GM12878 (cell line): ENCODE measurements at regions not wholly inside any gene's neighbourhood (a gene's known extent, or its start where the extent isn't known, plus 50 kb on each side); places are given as distances from the start of the nearest gene placed in this dataset.

Experiments used
- ATAC-seq: fragments of 200-7000 bp; cut with Tn5 transposase; 3 replicates; pipeline ENCODE4 v1.9.1; 2020; ENCODE audit warnings: mild to moderate bottlenecking, moderate library complexity
- BruUV-seq: library from RNA; stranded (reverse); fragments of 400-500 nt; replicated peaks from 2 replicates; lab custom pipeline; 2021; lab: Mats Ljungman, UMichigan
- CTCF ChIA-PET: fragments of 300-600 bp; sonication (Branson Sonifier 250); formaldehyde crosslinking; extraction: SDS; loops from one replicate; lab custom pipeline; 2021; ENCODE audit warnings: inconsistent platforms; lab: Yijun Ruan, JAX
- POLR2A ChIA-PET: fragments of 350-600 bp; formaldehyde crosslinking; extraction: SDS; loops from one replicate; lab custom pipeline; 2021; ENCODE audit warnings: inconsistent platforms; lab: Charles Lee
- RAD21 ChIA-PET: fragments of 300-600 bp; sonication (Branson Sonifier 250); formaldehyde crosslinking; loops from one replicate; lab custom pipeline; 2023; ENCODE audit warnings: antibody characterized with exemption; ENCODE audit not compliant: unreplicated experiment; lab: Charles Lee
- SMC1A ChIA-PET: fragments of 300-600 bp; sonication (Branson Sonifier 250); formaldehyde crosslinking; loops from one replicate; lab custom pipeline; 2023; ENCODE audit not compliant: unreplicated experiment, uncharacterized antibody; lab: Charles Lee
- DNase-seq: peaks from one replicate; pipeline ENCODE4 v3.0.0-alpha.2; 2011; ENCODE audit warnings: low read depth, low spot score
- FAIRE-seq: peaks from 3 replicates; lab custom pipeline; 2011; peaks lifted over from hg19 to GRCh38; lab: Jason Lieb, UNC
- H2AFZ ChIP-seq: 2 replicates; pipeline ENCODE4 v1.6.0; 2011; ENCODE audit warnings: low read depth, low read length, control low read depth; ENCODE audit not compliant: control insufficient read depth
- H3K27ac ChIP-seq: 2 replicates; pipeline ENCODE4 v1.5.1; 2011; ENCODE audit warnings: control low read depth; ENCODE audit not compliant: control insufficient read depth, insufficient read depth
- H3K27me3 ChIP-seq, 2 experiments: replicated peaks in 1 of 2; 2 replicates each; pipeline versions ENCODE4 v1.6.0 to v1.6.1; 2011; ENCODE audit warnings: low read length in 1 of 2; ENCODE audit not compliant: control insufficient read depth in 2 of 2, insufficient read depth in 2 of 2
- H3K36me3 ChIP-seq, 2 experiments: 2 replicates each; pipeline ENCODE4 v1.5.1; 2011; ENCODE audit warnings: low read length in 1 of 2; ENCODE audit not compliant: control insufficient read depth in 2 of 2, insufficient read depth in 2 of 2
- H3K4me1 ChIP-seq: 2 replicates; pipeline ENCODE4 v1.6.1; 2011; ENCODE audit warnings: mild to moderate bottlenecking, low read length, moderate library complexity, mixed read lengths; ENCODE audit not compliant: control insufficient read depth, insufficient read depth
- H3K4me2 ChIP-seq: 2 replicates; pipeline ENCODE4 v1.6.0; 2011; ENCODE audit warnings: control low read depth; ENCODE audit not compliant: control insufficient read depth, insufficient read depth
- H3K4me3 ChIP-seq: fragments of 200-600 bp; sonication (generic); 2 replicates; pipeline ENCODE4 v1.5.1; 2016
- H3K79me2 ChIP-seq: 2 replicates; pipeline ENCODE4 v1.6.0; 2011; ENCODE audit warnings: low read length; ENCODE audit not compliant: control insufficient read depth, insufficient read depth
- H3K9ac ChIP-seq: 2 replicates; pipeline ENCODE4 v1.8.0; 2011; ENCODE audit warnings: low read length, control low read depth, mixed read lengths; ENCODE audit not compliant: control insufficient read depth, insufficient read depth
- H3K9me3 ChIP-seq: replicated peaks from 3 replicates; pipeline ENCODE4 v1.5.1; 2011; ENCODE audit warnings: mild to moderate bottlenecking, low read length; ENCODE audit not compliant: control insufficient read depth, insufficient read depth
- H4K20me1 ChIP-seq: 2 replicates; pipeline ENCODE4 v1.6.0; 2011; ENCODE audit not compliant: control insufficient read depth, insufficient read depth
- CREB1 ChIP-seq: IDR thresholded peaks from 2 replicates; pipeline ENCODE4 v1.6.1; 2012; ENCODE audit warnings: low read depth, mild to moderate bottlenecking, inconsistent platforms
- NBN ChIP-seq: fragments of 450-650 bp; IDR thresholded peaks from 2 replicates; pipeline ENCODE4 v1.6.1; 2016
- PRDM15 ChIP-seq: fragments of 450-650 bp; formaldehyde crosslinking; IDR thresholded peaks from 2 replicates; pipeline ENCODE4 v1.4.0; 2020; ENCODE audit warnings: mild to moderate bottlenecking, moderate library complexity
- SP1 ChIP-seq: IDR thresholded peaks from one replicate; pipeline ENCODE4 v1.6.1; 2011; ENCODE audit warnings: low read depth, low read length
- SRF ChIP-seq, 2 experiments: IDR thresholded peaks; 2 replicates each; pipeline ENCODE4 v1.6.1; 2011; ENCODE audit warnings: low read depth in 2 of 2, low read length in 2 of 2, mild to moderate bottlenecking in 1 of 2, moderate library complexity in 1 of 2
- ZBTB40 ChIP-seq: fragments of 450-650 bp; IDR thresholded peaks from 2 replicates; pipeline ENCODE4 v1.6.1; 2016; ENCODE audit warnings: mild to moderate bottlenecking, moderate library complexity, borderline replicate concordance
- ZNF687 ChIP-seq: fragments of 450-650 bp; IDR thresholded peaks from 2 replicates; pipeline ENCODE4 v1.6.1; 2017; ENCODE audit warnings: mild to moderate bottlenecking, moderate library complexity
- WGBS: methylation state at CpG from one replicate; pipeline ENCODE4 v1.1.6; 2016; ENCODE audit warnings: low lambda C conversion rate; ENCODE audit not compliant: insufficient replicate concordance, insufficient coverage; ENCODE audit errors: missing lambda C conversion rate; 5-methylcytosine and 5-hydroxymethylcytosine counted together
- in situ Hi-C: fragments of 300-500 bp; cut with MboI; formaldehyde crosslinking; loops from 9 replicates; pipeline ENCODE4 v1.14.3; 2018; ENCODE audit warnings: mixed read lengths
- intact Hi-C: fragments of 100-400 bp; cut with micrococcal nuclease; formaldehyde crosslinking; loops from one replicate; pipeline ENCODE4 v1.14.2; 2022; ENCODE audit not compliant: unreplicated experiment

- TF ChIP-seq ZBTB40 (no peak), SP1 (no peak)
Observed at GRCh38 chr5:173781432-173781815, 106.7 kb upstream of the CPEB4 start (continued).

- peak; percentile 21 for ATAC-seq
- Histone ChIP-seq H3K4me2 (no peak overlapping the region), H3K9ac (no peak overlapping the region), H3K27me3 (no peaks in the 10 kb centered on the region), H3K36me3 (no peaks in the 10 kb centered on the region), H2AFZ (peak overlapping the region; percentile 55), H3K4me1 (peaks cover 36% of the 10 kb centered on the region), H3K27ac (0 out of 2 replicates have a peak overlapping the region, but pooled peaks have one; percentile 4), H3K9me3 (no peaks in the 10 kb centered on the region), H4K20me1 (no peaks in the 10 kb centered on the region), H3K4me3 (no peak overlapping the region), H3K79me2 (no peaks in the 10 kb centered on the region)
- CTCF ChIA-PET: no interaction called here
- intact Hi-C loops (loop anchor here (10.0 kb wide), 1 partner anchor 97 kb away; no protein-coding TSS in a partner anchor), in situ Hi-C loops (no loop called here)
- POLR2A ChIA-PET: interaction anchor here (1.3 kb wide), 1 partner anchor 30 kb away, joined by 3 read pairs; no protein-coding TSS in a partner anchor
- peak; percentile 13 for FAIRE-seq
- SMC1A ChIA-PET: interaction anchor here (1.3 to 12.0 kb wide), 8 partner anchors 14 to 143 kb away, joined by 3 to 271 read pairs (median 6); no protein-coding TSS in a partner anchor
- peak; percentile 32 for DNase-seq
- RAD21 ChIA-PET: interaction anchor here (1.1 to 1.7 kb wide), 2 partner anchors 122 to 143 kb away, joined by 3 to 4 read pairs; no protein-coding TSS in a partner anchor
- 32% methylated on average over 8 of the region's 8 CpGs for WGBS
- no TSS peak for BruUV-seq
- TF ChIP-seq NBN: 0 out of 2 replicates have a peak, but pooled peaks have one; percentile 41
- peak; percentile 59; the same call in 1 of the 2 replicates for TF ChIP-seq ZNF687
- no peak for TF ChIP-seq SRF (IDR thresholded peaks at IDR 0.05; ENCODE audit: low read depth in 2 of 2, low read length in 2 of 2)
- peak; percentile 57; the same call in 1 of the 2 replicates for TF ChIP-seq CREB1
- no peak for TF ChIP-seq PRDM15 (CRISPR knock-in tag)
Observed at GRCh38 chr5:173781816-173782670, 106.1 kb upstream of the CPEB4 start.
